Rectal smooth muscle tissue (tissue), 1 donor: ENCODE measurements at regions not wholly inside any gene's neighbourhood (a gene's known extent, or its start where the extent isn't known, plus 50 kb on each side); places are given as distances from the start of the nearest gene placed in this dataset.

Experiments used
- H3K27ac ChIP-seq: one replicate; pipeline ENCODE4 v1.7.0; 2013; ENCODE audit warnings: low read depth, low read length, inconsistent platforms
- H3K27me3 ChIP-seq: one replicate; pipeline ENCODE4 v1.7.0; 2013; ENCODE audit warnings: low read length; ENCODE audit not compliant: control insufficient read depth, insufficient read depth
- H3K36me3 ChIP-seq: one replicate; pipeline ENCODE4 v1.7.0; 2013; ENCODE audit warnings: low read length; ENCODE audit not compliant: control insufficient read depth, insufficient read depth
- H3K4me1 ChIP-seq: one replicate; pipeline ENCODE4 v1.7.0; 2013; ENCODE audit warnings: low read length; ENCODE audit not compliant: control insufficient read depth, insufficient read depth
- H3K4me3 ChIP-seq: one replicate; pipeline ENCODE4 v1.7.0; 2013; ENCODE audit warnings: low read length
- H3K9ac ChIP-seq: one replicate; pipeline ENCODE4 v1.7.0; 2013; ENCODE audit warnings: low read length

GRCh38 chr6:149170564-149171452 lies 146.7 kb upstream of the TAB2 start:
- Histone ChIP-seq H3K27me3 (no peaks in the 10 kb centered on the region), H3K4me1 (no peaks in the 10 kb centered on the region), H3K4me3 (no peak overlapping the region), H3K27ac (peak overlapping the region; percentile 33), H3K36me3 (no peaks in the 10 kb centered on the region), H3K9ac (no peak overlapping the region)

DNA sequence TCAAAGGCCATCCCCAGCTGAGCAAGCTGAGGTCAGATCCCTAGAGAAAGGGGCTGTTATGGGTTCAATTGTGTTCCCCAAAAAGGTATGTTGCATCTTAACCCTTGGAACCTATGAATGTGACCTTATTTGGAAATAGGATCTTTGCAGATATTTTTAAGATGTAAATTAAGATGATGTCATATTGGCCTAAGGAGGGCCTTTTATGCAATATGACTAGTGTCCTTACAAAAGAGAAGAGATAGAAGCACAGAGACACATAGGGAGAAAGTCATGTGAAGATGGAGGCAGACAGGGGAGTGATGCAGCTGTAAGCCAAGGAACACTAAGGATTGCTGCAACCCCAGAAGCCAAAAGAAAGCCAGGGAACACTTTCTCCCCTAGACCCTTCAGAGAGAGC lies 144.3 kb upstream of the TAB2 start:
- no peak overlapping the region for H3K9ac ChIP-seq
- no peak overlapping the region for H3K4me3 ChIP-seq
- H3K27ac ChIP-seq, result no peak overlapping the region
- H3K36me3 ChIP-seq, result no peaks in the 10 kb centered on the region
- no peaks in the 10 kb centered on the region for H3K4me1 ChIP-seq
- H3K27me3 ChIP-seq, result no peaks in the 10 kb centered on the region

- H3K4me3 ChIP-seq, result no peak overlapping the region
- H3K27ac ChIP-seq, result no peak overlapping the region
Observed at GRCh38 chr6:149174962-149175361, 142.6 kb upstream of the TAB2 start.

GRCh38 chr6:149176971-149177667 lies 140.4 kb upstream of the TAB2 start:
- no peak overlapping the region for H3K4me3 ChIP-seq
- H3K27ac ChIP-seq, result no peak overlapping the region
- H3K27me3 ChIP-seq, result no peaks in the 10 kb centered on the region
- H3K4me1 ChIP-seq, result peaks cover 2% of the 10 kb centered on the region
- H3K9ac ChIP-seq, result no peak overlapping the region
- no peaks in the 10 kb centered on the region for H3K36me3 ChIP-seq

More at GRCh38 chr6:149174962-149175361, 142.6 kb upstream of the TAB2 start:
- no peaks in the 10 kb centered on the region for H3K4me1 ChIP-seq
- H3K27me3 ChIP-seq, result no peaks in the 10 kb centered on the region
- H3K36me3 ChIP-seq, result no peaks in the 10 kb centered on the region
- H3K9ac ChIP-seq, result no peak overlapping the region

DNA sequence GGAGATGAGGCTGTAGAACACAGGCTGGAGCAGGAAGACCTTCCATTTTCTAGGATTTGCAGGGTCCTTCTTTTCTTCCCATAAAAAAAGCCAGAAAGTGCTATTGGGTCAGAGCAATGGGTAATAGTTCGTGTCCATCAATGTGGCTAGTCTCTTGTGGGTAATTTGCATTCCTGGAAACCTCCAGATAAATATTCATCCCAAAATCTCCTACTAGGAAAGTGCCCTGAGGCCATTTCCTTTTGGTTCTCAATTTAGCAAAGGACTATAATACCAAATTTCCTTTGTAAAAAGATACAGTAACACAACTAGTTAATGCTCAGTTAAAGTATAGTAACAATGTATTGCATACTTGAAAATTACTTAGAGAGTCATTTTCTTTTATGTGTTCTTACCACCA lies 138.1 kb upstream of the TAB2 start:
- Histone ChIP-seq H3K36me3 (no peaks in the 10 kb centered on the region), H3K27me3 (no peaks in the 10 kb centered on the region), H3K27ac (no peak overlapping the region), H3K9ac (no peak overlapping the region), H3K4me3 (no peak overlapping the region), H3K4me1 (peaks cover 7% of the 10 kb centered on the region)

DNA sequence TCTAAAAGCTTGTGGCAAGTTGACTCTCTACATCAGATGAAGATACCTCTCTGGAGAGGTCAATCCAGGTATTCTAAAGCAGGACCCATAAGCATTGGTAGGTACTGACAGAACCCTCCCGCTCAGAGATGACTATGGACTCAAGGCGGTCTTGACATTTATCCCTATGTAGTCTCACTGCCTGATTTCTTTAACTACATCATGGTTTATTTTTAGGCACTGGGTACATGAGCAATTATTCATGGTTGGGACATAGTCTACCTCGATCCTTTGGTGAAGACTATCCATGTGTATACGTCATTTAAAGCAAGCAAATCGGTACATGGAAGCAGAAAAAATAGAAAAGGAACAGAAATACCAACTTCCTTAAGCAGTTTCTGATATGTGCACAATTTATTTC lies 136.2 kb upstream of the TAB2 start:
- Histone ChIP-seq H3K9ac (no peak overlapping the region), H3K4me3 (no peak overlapping the region), H3K4me1 (peaks cover 7% of the 10 kb centered on the region), H3K36me3 (no peaks in the 10 kb centered on the region), H3K27ac (no peak overlapping the region), H3K27me3 (no peaks in the 10 kb centered on the region)

GRCh38 chr6:149182262-149182661 lies 135.2 kb upstream of the TAB2 start:
- H3K27ac ChIP-seq, result peak overlapping the region; percentile 59
- no peaks in the 10 kb centered on the region for H3K27me3 ChIP-seq
- H3K36me3 ChIP-seq, result no peaks in the 10 kb centered on the region
- H3K9ac ChIP-seq, result no peak overlapping the region
- H3K4me1 ChIP-seq, result peaks cover 7% of the 10 kb centered on the region
- H3K4me3 ChIP-seq, result no peak overlapping the region

GRCh38 chr6:149184523-149184922 lies 133.0 kb upstream of the TAB2 start:
- peaks cover 7% of the 10 kb centered on the region for H3K4me1 ChIP-seq
- no peak overlapping the region for H3K4me3 ChIP-seq
- no peak overlapping the region for H3K27ac ChIP-seq
- no peaks in the 10 kb centered on the region for H3K36me3 ChIP-seq
- no peak overlapping the region for H3K9ac ChIP-seq
- no peaks in the 10 kb centered on the region for H3K27me3 ChIP-seq

- no peak overlapping the region for H3K4me3 ChIP-seq
- H3K27ac ChIP-seq, result no peak overlapping the region
- H3K9ac ChIP-seq, result no peak overlapping the region
- no peaks in the 10 kb centered on the region for H3K27me3 ChIP-seq
- peaks cover 7% of the 10 kb centered on the region for H3K4me1 ChIP-seq
- H3K36me3 ChIP-seq, result no peaks in the 10 kb centered on the region
Observed at GRCh38 chr6:149185799-149186357, 131.6 kb upstream of the TAB2 start.

- Histone ChIP-seq H3K4me1 (peaks cover 7% of the 10 kb centered on the region), H3K36me3 (no peaks in the 10 kb centered on the region), H3K9ac (no peak overlapping the region), H3K4me3 (no peak overlapping the region), H3K27me3 (no peaks in the 10 kb centered on the region), H3K27ac (no peak overlapping the region)
Observed at GRCh38 chr6:149186873-149187272, 130.6 kb upstream of the TAB2 start.

GRCh38 chr6:149190224-149190831 lies 127.2 kb upstream of the TAB2 start:
- Histone ChIP-seq H3K27ac (no peak overlapping the region), H3K27me3 (no peaks in the 10 kb centered on the region), H3K36me3 (no peaks in the 10 kb centered on the region), H3K4me3 (no peak overlapping the region), H3K9ac (no peak overlapping the region), H3K4me1 (no peaks in the 10 kb centered on the region)

DNA sequence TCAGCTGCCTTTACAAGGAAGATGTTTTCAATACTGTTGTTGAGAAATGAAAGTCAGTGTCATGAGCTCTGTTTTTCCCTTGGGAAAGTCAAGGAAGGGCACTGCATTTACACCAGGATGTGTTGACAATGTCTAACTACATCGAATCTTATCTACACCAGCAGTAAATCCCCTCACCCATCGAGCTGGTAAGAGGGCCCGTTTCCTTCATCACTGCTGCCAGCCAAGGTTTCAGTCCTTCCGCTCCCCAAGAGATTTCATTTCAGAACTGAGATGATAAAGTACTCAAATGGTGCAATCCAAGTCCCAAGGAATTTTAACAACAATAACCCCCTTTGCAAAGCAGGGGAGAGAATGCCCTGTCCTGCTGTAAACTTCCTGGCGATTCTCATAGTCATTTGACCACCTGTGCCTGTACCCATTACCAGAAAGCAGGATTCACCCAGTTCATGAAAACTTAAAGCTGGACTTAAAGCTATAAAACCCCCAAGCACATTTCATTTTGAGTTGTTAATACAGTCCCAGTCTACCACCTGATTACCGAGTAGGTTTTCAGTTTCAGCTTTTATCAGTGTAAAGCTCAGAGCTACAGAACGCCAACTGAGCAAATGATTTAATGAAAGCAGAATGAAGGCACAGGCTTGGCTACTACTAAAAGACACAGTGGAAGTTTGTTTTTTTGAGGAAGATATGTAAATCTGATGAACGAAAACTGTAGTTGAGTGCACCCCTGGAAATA lies 122.5 kb upstream of the TAB2 start:
- Histone ChIP-seq H3K4me1 (no peaks in the 10 kb centered on the region), H3K27me3 (no peaks in the 10 kb centered on the region), H3K27ac (no peak overlapping the region), H3K9ac (no peak overlapping the region), H3K4me3 (no peak overlapping the region), H3K36me3 (no peaks in the 10 kb centered on the region)
